DOHH2 (cell line): ENCODE measurements at regions not wholly inside any gene's neighbourhood (a gene's known extent, or its start where the extent isn't known, plus 50 kb on each side); places are given as distances from the start of the nearest gene placed in this dataset.

Experiments used
- CTCF ChIP-seq: fragments of 200-600 bp; sonication (generic); IDR thresholded peaks from one replicate; pipeline ENCODE4 v1.5.1; 2014; ENCODE audit warnings: antibody characterized with exemption, mild to moderate bottlenecking, low read depth, low read length; ENCODE audit not compliant: poor library complexity, severe bottlenecking
- EZH2phosphoT487 ChIP-seq: fragments of 200-600 bp; sonication (generic); IDR thresholded peaks from 2 replicates; pipeline ENCODE4 v1.6.1; 2017; ENCODE audit warnings: borderline replicate concordance, mild to moderate bottlenecking, antibody characterized with exemption, low read length, moderate library complexity, mixed read lengths

DNA sequence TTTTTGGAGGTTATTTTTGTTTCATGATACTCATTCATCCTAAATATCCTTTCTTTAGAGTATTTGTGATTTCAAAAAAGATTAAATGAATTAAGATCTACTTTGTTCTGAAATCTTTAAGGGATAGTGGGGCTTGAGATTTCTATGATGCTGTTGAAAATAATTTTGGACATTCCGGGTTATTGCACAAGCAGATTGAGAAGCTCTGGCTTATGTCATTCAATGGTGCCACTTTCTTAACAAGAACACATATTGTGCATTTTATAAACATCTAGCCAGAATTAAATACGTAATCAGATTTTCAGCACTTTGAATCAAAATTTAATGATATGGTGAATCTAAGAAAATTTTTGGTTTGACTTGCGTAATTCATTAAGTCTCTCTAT lies 207.7 kb upstream of the COL3A1 start:
- TF ChIP-seq CTCF: no peak
- TF ChIP-seq EZH2phosphoT487: no peak
